Brain microvascular endothelial cell (primary cell): ENCODE measurements at regions not wholly inside any gene's neighbourhood (a gene's known extent, or its start where the extent isn't known, plus 50 kb on each side); places are given as distances from the start of the nearest gene placed in this dataset.

ENCODE experiments used
- DNase-seq: peaks from one replicate; pipeline ENCODE4 v3.0.0-alpha.2; 2020
- H3K27ac ChIP-seq: fragments of 250-450 bp; sonication (Bioruptor Pico); 2 replicates; pipeline ENCODE4 v1.5.1; 2020; ENCODE audit warnings: mild to moderate bottlenecking, moderate library complexity
- H3K27me3 ChIP-seq: fragments of 250-450 bp; sonication (Bioruptor Pico); replicated peaks from 2 replicates; pipeline ENCODE4 v1.5.1; 2020; ENCODE audit warnings: mild to moderate bottlenecking
- H3K36me3 ChIP-seq: fragments of 250-450 bp; sonication (Bioruptor Pico); replicated peaks from 2 replicates; pipeline ENCODE4 v1.5.1; 2020; ENCODE audit warnings: mild to moderate bottlenecking
- H3K4me3 ChIP-seq: 2 replicates; pipeline ENCODE4 v1.5.1; 2011; ENCODE audit warnings: low read depth, mild to moderate bottlenecking, control low read depth, low read length, moderate library complexity
- in situ Hi-C: cut with HindIII; loops from 2 replicates; pipeline ENCODE4 v1.10.0; 2017; ENCODE audit warnings: low sequenced_read_pairs, low pct_ligation_motif_present
- TF ChIP-seq, protein P1 (sequence below): IDR thresholded peaks from 2 replicates; pipeline ENCODE4 v1.5.1; 2011; ENCODE audit warnings: low read depth, mild to moderate bottlenecking, moderate library complexity, low read length, control low read depth, inconsistent platforms; ENCODE audit errors: missing control alignments

GRCh38 chr10:129350690-129351089 lies 116.4 kb upstream of the MGMT start:
- no peaks in the 10 kb centered on the region for H3K36me3 ChIP-seq
- no peak overlapping the region for H3K4me3 ChIP-seq
- H3K27ac ChIP-seq = no peak overlapping the region
- H3K27me3 ChIP-seq = no peaks in the 10 kb centered on the region
- DNase-seq = no peak
- in situ Hi-C loops = no loop called here
- TF ChIP-seq, protein P1, sequence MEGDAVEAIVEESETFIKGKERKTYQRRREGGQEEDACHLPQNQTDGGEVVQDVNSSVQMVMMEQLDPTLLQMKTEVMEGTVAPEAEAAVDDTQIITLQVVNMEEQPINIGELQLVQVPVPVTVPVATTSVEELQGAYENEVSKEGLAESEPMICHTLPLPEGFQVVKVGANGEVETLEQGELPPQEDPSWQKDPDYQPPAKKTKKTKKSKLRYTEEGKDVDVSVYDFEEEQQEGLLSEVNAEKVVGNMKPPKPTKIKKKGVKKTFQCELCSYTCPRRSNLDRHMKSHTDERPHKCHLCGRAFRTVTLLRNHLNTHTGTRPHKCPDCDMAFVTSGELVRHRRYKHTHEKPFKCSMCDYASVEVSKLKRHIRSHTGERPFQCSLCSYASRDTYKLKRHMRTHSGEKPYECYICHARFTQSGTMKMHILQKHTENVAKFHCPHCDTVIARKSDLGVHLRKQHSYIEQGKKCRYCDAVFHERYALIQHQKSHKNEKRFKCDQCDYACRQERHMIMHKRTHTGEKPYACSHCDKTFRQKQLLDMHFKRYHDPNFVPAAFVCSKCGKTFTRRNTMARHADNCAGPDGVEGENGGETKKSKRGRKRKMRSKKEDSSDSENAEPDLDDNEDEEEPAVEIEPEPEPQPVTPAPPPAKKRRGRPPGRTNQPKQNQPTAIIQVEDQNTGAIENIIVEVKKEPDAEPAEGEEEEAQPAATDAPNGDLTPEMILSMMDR = no peak

GRCh38 chr10:129353101-129353500 lies 113.9 kb upstream of the MGMT start:
- no peaks in the 10 kb centered on the region for H3K36me3 ChIP-seq
- no peak for DNase-seq
- H3K27ac ChIP-seq = no peak overlapping the region
- in situ Hi-C loops = no loop called here
- H3K27me3 ChIP-seq = no peaks in the 10 kb centered on the region
- H3K4me3 ChIP-seq = no peak overlapping the region
- TF ChIP-seq, protein P1 = no peak

DNA sequence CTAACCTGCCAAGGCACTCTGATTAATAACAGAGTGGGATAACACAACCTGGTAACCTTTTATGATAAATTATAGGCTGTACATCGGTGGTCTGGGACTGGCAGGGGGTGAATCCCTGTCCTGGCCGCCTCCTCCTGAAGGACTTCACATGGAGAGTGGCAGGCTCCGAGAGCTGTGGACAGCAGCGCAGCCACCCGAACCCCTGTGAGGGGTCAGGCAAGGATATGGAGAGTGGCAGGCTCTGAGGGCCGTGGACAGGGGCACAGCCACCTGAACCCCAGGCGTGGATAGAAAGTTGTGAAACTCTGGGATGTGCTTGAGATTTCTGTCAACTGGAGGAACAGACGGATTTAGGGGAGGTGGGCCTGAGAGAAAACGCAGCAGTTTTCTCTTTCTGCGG lies 107.0 kb upstream of the MGMT start:
- no peak overlapping the region for H3K4me3 ChIP-seq
- no peaks in the 10 kb centered on the region for H3K36me3 ChIP-seq
- H3K27ac ChIP-seq = no peak overlapping the region
- in situ Hi-C loops = no loop called here
- H3K27me3 ChIP-seq = no peaks in the 10 kb centered on the region
- no peak for DNase-seq
- TF ChIP-seq, protein P1 = no peak

DNA sequence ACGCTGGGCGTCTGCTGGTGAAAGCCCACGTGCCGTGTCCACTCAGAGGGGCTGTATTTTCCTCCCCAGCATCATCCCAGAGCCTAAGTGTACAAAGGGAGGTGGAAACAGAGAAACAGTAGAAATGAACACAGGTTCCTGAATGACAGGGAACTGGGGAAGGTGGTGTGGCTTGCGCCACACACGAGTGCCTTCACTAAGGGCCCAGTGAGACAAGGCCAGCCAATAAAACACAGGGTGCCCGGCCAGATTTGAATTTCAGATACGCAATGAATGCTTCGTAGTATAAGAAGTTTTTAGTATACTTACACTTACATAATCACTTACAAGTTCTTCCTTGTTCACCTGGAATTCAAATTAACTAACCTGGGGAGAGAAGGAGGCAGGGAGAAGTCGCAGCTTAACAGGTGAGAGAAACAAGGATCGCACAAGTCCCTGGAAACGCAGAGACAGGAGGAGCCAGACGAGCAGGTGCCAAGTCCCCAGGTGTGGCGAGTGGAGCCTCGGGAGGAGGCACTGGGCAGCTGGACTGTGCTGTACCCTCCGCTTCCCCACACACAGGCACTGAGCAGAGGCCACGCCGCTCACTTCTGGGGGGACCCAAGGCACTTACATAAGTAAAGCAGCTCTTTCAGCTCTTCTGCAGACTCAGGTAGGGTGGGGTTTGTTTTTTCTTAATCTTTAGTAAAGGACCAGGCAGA lies 105.2 kb upstream of the MGMT start:
- in situ Hi-C loops = no loop called here
- DNase-seq = no peak
- Histone ChIP-seq H3K27me3 (no peaks in the 10 kb centered on the region), H3K36me3 (no peaks in the 10 kb centered on the region), H3K4me3 (no peak overlapping the region), H3K27ac (no peak overlapping the region)
- TF ChIP-seq, protein P1 = no peak

- in situ Hi-C loops = no loop called here
These were observed 102.1 kb upstream of the MGMT start for GRCh38 chr10:129364949-129365348.

More at GRCh38 chr10:129364949-129365348, 102.1 kb upstream of the MGMT start:
- Histone ChIP-seq H3K36me3 (no peaks in the 10 kb centered on the region), H3K27ac (no peak overlapping the region), H3K4me3 (no peak overlapping the region), H3K27me3 (no peaks in the 10 kb centered on the region)
- DNase-seq = no peak
- TF ChIP-seq, protein P1 = no peak
